AG04449 (cell line): ENCODE measurements at regions not wholly inside any gene's neighbourhood (a gene's known extent, or its start where the extent isn't known, plus 50 kb on each side); places are given as distances from the start of the nearest gene placed in this dataset.

Source experiments
- CTCF ChIA-PET: fragments of 350-600 bp; formaldehyde crosslinking; extraction: SDS; loops from one replicate; lab custom pipeline; 2021; ENCODE audit warnings: antibody characterized with exemption; lab: Yijun Ruan, JAX
- POLR2A ChIA-PET: fragments of 400-600, 350-600 bp; formaldehyde crosslinking; extraction: SDS; loops from one replicate; lab custom pipeline; 2020; ENCODE audit warnings: antibody characterized with exemption, inconsistent platforms; lab: Yijun Ruan, JAX
- DNase-seq: peaks from one replicate; pipeline ENCODE4 v3.0.0-alpha.2; 2010; ENCODE audit warnings: low read depth, low spot score
- H3K4me3 ChIP-seq: 2 replicates; pipeline ENCODE4 v1.5.1; 2011; ENCODE audit warnings: low read depth, mild to moderate bottlenecking, control low read depth, low read length
- CTCF ChIP-seq: IDR thresholded peaks from one replicate; pipeline ENCODE4 v1.5.1; 2011; ENCODE audit warnings: mild to moderate bottlenecking, moderate library complexity, low read length, control low read depth, inconsistent platforms; ENCODE audit not compliant: insufficient read depth; ENCODE audit errors: missing control alignments

DNA sequence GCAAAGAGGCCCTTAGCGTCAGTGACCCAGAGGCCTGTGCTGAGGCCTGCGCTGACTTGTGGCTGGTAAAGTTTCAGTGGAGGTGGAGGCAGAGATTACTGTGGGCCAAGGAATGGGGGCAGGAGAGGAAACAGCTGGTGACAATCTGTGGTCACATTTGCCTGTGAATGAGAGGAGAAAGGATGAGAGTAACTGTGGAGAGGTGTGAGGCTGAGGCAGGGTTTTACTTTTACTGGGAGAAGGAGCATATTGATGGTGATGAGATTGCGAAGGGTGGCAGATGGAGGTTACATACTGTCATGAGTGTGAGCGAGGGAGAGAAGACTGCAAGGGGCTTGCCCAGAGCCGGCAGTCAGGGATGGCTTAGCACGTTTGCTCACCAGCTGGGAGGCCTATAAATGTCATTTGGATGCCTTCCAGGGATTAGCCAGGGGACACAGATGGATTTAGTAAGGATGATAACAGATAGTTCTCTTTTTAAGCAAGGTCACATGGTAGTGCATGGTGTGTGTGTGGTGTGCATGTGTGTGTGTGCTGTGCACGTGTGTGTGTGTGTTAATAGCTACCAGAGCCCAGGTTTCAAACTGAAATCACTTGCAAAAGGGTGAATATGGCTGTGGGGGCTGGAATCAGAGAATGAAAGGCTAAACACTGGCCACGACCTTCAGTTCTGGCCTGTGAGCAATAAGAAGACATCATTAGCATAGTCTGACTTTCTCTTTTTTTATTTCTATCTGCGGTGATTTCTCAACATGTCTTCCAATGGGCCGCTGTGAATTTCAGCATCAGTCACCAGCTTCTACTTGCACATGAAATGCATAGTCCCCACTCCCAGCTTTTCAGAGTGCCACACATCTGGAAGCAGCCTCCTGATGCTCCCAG lies 291.5 kb upstream of the ZNF32 start:
- POLR2A ChIA-PET: interaction anchor here (0.5 to 0.6 kb wide), 2 partner anchors 443 to 784 kb away, joined by 3 read pairs; no protein-coding TSS in a partner anchor

GRCh38 chr10:43939389-43939938 lies 290.8 kb upstream of the ZNF32 start:
- ChIA-PET POLR2A (no interaction called here), CTCF (no interaction called here)
- H3K4me3 ChIP-seq: no peak overlapping the region
- TF ChIP-seq CTCF: no peak
- no peak for DNase-seq

More for the DNA sequence above, 291.5 kb upstream of the ZNF32 start:
- no peak overlapping the region for H3K4me3 ChIP-seq
- TF ChIP-seq CTCF: no peak
- DNase-seq: no peak
- CTCF ChIA-PET: interaction anchor here (0.7 kb wide), 1 partner anchor 11 kb away, joined by 3 read pairs; no protein-coding TSS in a partner anchor

DNA sequence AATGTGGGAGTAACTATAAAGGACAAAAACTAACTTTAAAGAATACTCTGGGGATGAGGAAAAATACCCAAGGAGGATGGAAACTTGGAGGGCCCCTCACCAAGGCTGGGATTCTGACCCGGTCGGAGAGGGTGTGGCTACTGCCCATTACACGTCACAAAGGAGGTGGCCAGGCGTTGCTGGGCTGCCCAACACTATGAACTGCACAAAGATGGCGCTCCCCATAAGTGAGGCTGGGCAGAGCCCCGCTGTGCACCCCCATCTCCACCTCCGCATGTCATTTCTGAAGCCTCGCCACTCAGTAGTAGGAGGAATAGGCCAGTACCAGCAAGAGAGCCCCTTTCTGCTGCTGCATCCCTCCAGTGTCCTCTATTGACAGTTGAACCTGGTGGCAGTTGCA lies 290.1 kb upstream of the ZNF32 start:
- POLR2A ChIA-PET: no interaction called here
- TF ChIP-seq CTCF: no peak
- CTCF ChIA-PET: no interaction called here
- H3K4me3 ChIP-seq: no peak overlapping the region
- no peak for DNase-seq

DNA sequence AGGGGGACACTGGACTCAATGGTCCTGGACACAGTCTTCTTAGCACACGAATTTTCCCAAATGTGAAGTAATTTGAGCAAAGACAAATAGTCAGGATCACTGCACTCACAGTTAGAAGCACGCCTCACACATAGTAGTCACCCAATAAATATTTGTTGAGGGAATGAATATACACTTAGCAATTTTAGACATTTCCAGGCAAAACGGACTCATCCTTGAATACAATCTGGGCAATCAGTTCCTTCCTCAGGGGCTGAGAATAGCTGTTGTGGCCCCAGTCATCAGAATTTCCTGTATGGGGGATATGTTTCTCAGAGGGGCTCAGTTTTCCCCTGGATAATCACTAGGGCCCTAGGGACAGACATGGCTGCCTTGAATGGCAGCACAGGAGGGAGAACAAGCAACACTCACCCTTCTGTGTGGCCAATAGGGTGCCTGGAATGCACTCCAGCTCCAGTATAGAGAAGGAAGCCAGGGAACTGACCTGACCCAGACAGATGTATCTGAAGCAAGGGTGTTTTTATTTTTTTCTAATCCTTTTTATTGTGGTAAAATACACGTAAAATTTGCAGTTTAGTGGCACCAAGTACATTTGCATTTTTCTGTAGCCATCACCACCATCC lies 282.7 kb upstream of the ZNF32 start:
- POLR2A ChIA-PET: interaction anchor here (1.0 to 1.6 kb wide), 2 partner anchors 21 to 26 kb away, joined by 4 to 5 read pairs; no protein-coding TSS in a partner anchor

GRCh38 chr10:43930777-43931176 lies 282.1 kb upstream of the ZNF32 start:
- CTCF ChIA-PET: interaction anchor here (1.2 to 2.1 kb wide), 3 partner anchors 9 to 258 kb away, joined by 3 to 6 read pairs (median 3); no protein-coding TSS in a partner anchor
- no peak overlapping the region for H3K4me3 ChIP-seq
- no peak for DNase-seq
- no peak for TF ChIP-seq CTCF
- POLR2A ChIA-PET: interaction anchor here (0.5 to 1.6 kb wide), 3 partner anchors 20 to 121 kb away, joined by 3 to 5 read pairs (median 4); no protein-coding TSS in a partner anchor

More for the DNA sequence above, 282.7 kb upstream of the ZNF32 start:
- no peak for TF ChIP-seq CTCF
- no peak overlapping the region for H3K4me3 ChIP-seq
- CTCF ChIA-PET: interaction anchor here (1.5 to 2.1 kb wide), 3 partner anchors 10 to 242 kb away, joined by 3 to 6 read pairs (median 6); no protein-coding TSS in a partner anchor
- DNase-seq: peak; percentile 55

DNA sequence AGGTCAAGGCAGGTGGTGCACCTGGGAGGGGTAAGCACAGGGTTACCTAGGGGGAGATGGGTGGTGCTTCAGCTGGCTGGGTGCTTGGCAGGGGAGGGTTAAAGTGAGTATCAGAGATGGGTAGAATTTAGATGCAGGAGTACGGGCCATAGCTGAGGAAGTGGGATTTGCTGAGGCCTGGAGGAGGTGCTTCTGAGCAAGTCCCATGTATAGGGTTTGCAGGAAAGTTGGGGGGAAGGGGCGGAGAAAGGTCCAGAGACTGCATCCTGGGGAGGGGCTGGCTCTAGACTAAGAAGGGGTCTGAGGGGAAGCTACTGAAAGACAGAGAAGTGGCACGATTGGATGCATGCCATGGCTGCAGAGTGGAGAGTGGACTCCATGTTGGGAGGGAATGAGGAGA lies 281.6 kb upstream of the ZNF32 start:
- CTCF ChIA-PET: interaction anchor here (1.2 to 2.1 kb wide), 4 partner anchors 9 to 257 kb away, joined by 3 to 6 read pairs (median 4); no protein-coding TSS in a partner anchor

More for the DNA sequence above, 281.6 kb upstream of the ZNF32 start:
- no peak overlapping the region for H3K4me3 ChIP-seq
- TF ChIP-seq CTCF: no peak
- no peak for DNase-seq
- POLR2A ChIA-PET: interaction anchor here (0.5 kb wide), 1 partner anchor 122 kb away, joined by 3 read pairs; no protein-coding TSS in a partner anchor
